Activated CD4-positive, alpha-beta T cell treated with anti-CD3 and anti-CD28 coated beads, Interleukin-2, amount 50 U/mL, for 48 hours (primary cell): ENCODE measurements at regions not wholly inside any gene's neighbourhood (a gene's known extent, or its start where the extent isn't known, plus 50 kb on each side); places are given as distances from the start of the nearest gene placed in this dataset.
"Not testable (repeated sequence)": the region's sequence is repeated elsewhere in the genome, so short reads cannot be mapped to it uniquely, and the experiment has no call there.

ENCODE experiments used
- DNase-seq, 2 experiments: peaks; one replicate each; pipeline ENCODE4 v3.0.0-alpha.2; 2020

DNA sequence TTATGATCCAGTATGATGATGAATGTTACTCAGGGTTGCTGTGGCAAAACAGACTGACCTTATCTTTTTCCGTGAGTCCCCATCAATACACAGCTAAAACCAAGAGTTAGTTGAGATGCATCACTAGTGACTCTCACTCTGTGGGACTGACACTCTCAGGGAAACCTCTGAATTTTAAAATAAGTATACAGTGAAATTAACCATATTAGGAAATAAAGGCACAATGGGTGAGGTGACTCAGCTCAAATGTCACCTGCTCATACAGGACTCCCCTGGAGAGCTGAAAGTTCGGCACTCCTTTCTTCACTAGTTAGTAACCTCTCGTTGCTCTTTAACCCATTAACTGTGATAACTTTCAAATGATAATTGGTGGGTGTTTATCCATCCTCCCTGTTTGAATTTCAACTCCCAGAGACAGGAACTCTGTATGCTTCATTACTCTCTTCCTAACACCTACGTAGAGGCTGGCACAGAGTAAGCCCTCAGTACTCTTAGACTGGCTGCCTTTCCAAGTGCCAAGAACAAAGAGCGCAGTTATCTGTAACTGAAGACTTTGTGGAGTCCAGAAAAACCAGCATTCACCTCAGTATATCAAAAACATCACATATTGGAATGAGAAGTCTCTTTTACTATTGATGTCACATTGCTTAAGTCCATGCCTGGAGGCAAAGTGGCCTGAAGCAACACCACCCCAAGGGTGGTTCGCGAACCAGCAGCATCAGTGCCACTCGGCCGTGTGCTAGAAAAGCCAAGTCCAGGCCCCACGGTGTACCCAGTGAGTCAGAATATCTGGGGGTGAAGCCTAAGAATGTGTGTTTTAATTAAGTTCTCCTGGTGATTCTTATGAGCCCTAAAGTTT lies 91.1 kb downstream of the NIBAN1 start:
- no peak for DNase-seq

DNA sequence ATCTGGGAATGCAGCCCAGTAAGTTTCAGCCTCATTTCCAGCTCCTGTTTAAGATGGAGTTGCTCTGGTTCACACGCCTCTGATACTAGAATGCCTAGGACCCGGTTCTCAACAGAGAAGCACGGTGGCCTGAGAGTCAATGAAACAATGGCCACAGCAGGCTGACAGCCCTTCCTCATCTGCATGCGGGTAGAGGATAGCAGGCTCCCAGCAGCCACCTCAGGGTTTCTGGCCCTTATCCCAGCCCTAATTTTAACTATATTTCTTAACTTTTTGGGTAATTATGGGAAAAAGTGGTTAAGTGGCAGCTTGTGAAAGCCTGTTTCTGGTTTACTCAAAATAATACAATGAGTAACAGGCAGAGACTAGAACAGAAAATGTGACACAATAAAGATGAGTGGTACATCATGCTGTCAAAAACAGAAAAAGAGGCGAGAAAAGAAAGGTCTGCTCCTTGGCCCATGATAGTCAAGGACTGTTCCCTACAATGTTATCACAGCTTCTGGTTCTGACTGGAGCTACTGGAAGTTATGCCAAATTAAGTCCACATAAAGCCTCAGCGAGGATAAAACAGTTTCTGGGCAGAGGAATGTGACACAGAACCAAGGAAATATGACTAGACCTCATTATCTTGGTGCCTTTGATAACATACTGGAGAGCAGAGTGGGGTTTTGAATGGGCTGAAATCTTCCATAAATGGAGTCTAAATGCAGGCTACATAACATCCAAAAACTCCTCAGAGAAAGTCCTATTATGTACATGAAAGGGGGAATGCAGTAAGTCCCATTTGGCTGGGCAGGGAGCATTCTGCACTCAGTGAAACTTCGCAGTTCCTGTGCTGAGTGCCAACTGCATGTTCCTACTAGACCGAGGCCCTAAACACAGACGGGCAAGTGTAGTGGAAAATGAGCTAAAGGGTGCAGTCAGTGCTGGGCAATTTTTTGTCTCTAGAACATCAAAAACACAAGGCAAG lies 92.1 kb downstream of the NIBAN1 start:
- DNase-seq: peak; percentile 36 to 51

- DNase-seq: no peak
Observed at GRCh38 chr1:184879876-184880557, 94.3 kb downstream of the NIBAN1 start.

DNA sequence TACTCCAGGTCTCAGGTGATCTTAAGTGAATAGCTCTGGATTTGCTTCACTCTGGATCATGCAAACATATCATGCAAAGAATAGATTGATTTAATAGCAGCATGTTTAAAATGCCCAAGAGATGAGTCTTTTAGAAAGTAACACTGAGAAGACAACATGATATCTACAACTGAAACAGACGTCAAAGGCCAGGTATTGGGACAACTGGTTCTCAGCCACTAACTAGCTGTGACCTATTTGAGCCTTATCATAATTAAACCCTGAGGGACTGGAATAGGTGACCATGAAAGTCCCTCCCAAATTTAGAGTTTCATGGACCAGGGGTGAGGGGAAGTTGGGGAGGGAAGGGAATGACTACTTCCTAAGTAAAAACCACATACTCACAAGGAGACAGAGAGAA lies 95.7 kb downstream of the NIBAN1 start:
- no peak for DNase-seq

DNA sequence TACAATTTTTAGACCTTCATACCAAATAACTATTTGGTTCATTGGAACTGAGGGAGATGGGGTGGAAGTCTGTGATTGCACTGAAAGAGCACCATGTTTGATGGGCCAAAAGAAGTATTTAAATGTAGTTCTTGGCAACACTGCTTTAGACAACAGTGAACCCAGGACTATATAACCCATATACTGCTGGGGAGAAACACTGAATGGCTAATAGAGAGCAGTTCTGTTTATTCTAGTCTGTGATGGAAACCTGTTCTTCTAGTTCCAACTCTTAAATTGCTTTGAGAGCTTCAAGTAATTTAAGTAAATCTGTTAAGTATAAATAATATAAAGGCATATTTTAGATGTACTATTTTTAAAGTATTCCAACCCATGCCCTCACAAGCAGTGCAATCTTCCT lies 96.3 kb downstream of the NIBAN1 start:
- DNase-seq: no peak

- DNase-seq: not testable (repeated sequence)
Observed at GRCh38 chr1:184876015-184876414, 98.3 kb downstream of the NIBAN1 start.

GRCh38 chr1:184875218-184875617 lies 99.1 kb downstream of the NIBAN1 start:
- DNase-seq: no peak

GRCh38 chr1:184870319-184870718 lies 104.0 kb downstream of the NIBAN1 start:
- DNase-seq: no peak

GRCh38 chr1:184867866-184868689 lies 106.2 kb downstream of the NIBAN1 start:
- no peak for DNase-seq

DNA sequence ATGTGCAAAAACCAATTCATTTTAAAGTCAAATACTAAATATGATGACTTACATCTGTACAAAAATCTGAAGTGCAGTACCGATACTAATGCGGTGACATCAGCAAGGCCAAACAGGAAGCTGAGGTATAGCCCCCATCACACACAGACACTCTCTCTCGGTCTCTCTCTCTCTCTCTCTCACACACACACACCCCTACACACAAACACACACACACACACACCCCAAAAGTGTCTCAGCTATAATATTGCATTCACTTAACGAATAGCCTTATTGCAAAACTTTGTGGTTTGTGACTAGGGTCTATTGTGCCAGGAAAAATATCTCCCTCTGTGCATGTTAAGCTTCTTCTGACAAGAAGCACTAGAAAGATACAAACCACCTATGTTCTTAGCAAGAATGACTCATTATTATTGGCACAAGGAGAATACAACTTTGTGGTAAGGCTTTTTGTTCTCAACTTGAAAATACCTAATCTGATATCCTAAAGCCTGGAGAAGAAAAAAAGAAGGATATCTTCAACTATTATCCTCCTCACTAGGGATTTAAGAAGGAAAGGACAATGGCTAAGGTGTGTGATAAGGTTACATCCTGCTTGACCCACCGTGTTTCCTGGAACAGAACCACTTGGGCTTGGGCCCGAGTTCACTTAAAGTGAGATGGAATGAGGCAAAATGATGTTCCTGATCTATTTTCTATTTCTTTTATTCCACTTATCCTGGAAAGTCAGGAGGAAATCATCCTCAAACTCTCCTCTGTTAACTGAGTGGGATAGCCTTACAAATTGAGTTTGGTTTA lies 107.1 kb downstream of the NIBAN1 start:
- DNase-seq: peak; percentile 39 to 59

DNA sequence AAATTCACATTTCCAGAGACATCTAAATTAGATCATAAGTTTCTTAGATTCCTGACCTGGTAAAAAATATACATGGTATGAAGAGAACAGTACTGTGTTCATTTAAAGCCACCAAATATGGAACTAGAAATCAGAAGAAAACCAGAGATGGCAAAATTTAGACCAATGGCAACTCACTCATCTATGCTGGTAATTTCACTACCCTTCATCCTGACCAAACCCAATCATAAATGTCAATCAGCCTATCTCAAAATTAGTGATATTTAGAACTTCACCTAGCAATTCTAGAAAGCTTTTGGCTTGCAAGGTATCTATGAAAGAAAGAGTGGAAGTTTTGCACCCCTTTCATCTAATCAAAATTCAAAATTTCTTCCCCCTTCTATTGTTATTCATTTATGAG lies 107.7 kb downstream of the NIBAN1 start:
- DNase-seq: no peak

DNA sequence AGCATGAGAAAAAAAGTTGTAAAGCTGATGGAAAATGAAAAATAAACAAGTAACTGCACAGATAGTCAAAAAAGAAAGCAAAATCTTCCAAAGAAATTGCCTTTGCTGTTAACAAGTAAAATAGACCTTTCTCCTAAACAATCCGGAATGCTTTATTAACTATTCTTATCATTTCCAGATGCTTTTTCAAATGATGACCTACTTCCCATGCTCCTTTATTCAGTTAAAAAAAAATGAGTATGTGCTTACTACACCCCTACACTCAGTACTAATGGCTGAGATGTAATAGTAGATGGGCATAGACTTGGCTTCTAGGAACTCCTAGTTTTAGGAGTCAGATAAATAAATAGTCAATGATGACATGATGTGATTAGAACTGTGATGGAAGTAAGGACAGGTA lies 108.5 kb downstream of the NIBAN1 start:
- DNase-seq: no peak

- no peak for DNase-seq
Observed at GRCh38 chr1:184861755-184862336, 107.2 kb upstream of the EDEM3 start.

- no peak for DNase-seq
Observed at GRCh38 chr1:184860985-184861754, 106.5 kb upstream of the EDEM3 start.

GRCh38 chr1:184860535-184860934 lies 105.9 kb upstream of the EDEM3 start:
- no peak for DNase-seq

DNA sequence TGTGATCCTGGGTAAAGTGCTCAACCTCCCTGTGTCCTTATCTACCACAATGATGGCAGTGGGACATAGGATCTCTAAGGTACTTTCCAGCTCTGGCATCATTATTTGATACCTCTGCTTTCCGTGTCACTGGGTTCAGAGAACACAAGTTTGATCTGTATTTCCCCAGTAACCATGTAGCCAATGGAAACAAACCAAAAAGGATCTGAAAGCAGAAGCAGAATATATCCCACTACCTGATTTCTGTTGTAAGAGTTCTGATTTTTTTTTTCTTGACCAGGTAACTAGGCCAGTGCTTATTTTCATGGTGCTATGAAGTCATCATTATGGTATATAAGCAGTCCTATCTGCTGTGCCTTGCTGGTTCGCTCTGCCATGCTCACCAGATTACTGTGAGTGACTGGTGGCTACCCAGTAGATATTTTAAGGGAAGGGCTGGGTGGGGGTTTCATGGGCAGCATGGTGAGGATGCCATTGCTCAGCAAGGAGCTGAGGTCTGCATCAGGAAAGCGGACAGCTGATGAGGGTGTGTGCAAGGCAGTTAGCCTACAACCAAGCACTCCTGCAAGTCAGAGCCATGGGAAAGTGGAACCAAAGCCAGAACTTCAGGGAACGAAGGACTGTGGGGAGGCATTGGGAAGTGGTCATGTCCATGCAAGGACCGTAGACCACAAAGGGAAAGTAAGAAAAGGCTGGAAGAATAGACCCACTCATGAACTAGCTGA lies 104.9 kb upstream of the EDEM3 start:
- no peak for DNase-seq

DNA sequence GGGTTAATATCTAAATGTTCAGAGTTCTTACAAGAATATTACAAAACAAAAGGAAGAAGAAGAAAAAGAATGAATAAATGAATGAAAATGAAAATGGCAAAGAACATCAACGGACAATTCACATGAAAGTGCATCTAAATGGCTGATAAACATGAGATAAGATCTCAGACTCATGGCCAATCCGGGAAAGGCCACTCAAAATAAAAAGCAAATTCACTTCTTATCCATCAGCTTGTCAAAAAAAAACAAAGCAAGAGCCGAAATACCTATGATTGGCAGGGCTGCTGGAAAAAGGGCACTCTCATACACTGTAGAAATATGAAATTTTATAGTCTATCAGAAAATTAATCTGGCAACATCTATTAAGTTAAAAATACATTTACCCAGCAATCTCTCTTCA lies 103.6 kb upstream of the EDEM3 start:
- DNase-seq: no peak

DNA sequence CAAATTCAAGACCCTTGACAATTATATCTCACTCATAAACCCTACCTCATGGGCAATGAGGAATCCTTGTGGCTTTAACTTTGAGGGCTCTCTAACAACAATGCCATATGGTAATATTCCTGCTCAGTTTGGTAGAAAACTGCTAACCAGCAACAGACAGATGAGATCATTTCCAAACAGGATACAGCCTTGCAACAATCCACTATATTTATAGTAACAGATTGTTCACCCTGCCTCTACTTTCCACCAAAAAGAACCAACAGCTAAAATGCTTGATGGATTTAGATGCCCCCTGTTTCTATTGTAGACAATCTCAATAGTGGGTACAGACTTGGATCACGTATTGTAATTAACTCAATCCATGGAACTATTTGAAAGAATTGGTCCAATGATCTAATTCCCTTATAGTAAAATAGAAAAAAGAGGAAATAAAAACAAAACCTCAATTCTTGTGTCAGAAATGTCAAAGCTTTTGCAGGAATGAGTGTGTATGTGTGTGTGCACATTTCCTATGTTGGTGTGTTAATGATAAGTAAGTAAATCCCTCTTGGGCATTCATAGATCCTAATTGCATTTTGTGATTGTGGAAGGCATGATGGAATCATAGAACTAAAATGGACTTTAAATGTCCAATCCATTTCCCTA lies 100.0 kb upstream of the EDEM3 start:
- DNase-seq: no peak

- no peak for DNase-seq
Observed at GRCh38 chr1:184854036-184854435, 99.4 kb upstream of the EDEM3 start.
